HuH-7 (cell line): ENCODE measurements at regions not wholly inside any gene's neighbourhood (a gene's known extent, or its start where the extent isn't known, plus 50 kb on each side); places are given as distances from the start of the nearest gene placed in this dataset.

Experiments
- DNase-seq: peaks from one replicate; pipeline ENCODE4 v3.0.0; 2011; ENCODE audit warnings: low spot score

DNA sequence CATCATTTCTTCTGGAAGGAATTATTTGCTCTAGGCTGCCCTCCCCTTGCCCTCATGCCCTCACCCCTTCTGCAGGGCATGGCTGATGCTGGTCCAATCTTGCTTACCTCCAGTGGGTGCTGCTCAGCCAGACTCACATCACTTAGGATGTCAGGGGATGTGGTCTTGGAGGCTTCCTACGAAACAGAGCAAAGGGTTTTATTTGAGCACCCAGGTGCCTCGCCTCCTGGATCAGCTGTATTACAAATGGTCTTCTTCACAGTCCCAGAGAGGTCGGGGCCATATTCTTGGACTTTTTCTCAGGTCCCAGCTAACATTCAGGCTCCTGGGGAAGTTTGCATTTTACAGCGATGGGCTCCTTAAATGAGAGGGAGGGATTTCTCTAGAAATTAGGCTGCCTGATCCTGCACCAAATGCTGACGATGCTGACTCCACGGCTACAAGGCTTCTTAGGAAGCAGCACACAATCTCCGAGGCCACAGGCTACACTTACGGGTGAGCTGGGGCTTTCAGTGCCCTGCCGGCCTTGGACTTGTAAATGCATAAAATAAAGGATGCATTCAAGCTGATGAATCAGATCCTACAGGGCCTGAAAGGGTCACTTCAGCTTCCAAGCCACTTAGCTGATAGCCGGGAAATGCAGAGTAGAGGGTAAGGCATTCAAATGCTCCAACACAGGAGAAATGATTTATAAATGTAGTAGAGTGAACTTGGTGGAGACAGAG lies 159.8 kb upstream of the ECI2 start:
- DNase-seq = no peak

DNA sequence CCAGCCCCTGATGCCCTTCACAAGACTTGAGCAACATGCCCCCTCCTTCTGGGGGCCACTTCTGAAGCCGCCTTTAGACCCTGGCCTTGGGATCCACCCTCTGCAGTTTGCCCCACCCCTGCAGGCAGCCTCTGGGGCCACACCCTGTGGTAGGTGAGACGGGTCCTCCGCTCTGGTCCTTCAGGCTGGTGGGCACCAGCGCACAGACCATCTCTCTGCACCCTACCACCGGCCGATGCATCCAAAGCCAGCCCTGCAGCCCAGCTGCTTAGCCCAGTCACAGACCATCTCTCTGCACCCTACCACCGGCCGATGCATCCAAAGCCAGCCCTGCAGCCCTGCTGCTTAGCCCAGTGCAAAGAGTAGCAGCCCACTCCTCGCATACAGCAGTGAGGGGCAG lies 159.3 kb upstream of the ECI2 start:
- DNase-seq = no peak

- DNase-seq = no peak
These were observed 156.4 kb upstream of the ECI2 start for GRCh38 chr6:4291453-4292403.

- DNase-seq = no peak
These were observed 154.5 kb upstream of the ECI2 start for GRCh38 chr6:4289770-4290320.

DNA sequence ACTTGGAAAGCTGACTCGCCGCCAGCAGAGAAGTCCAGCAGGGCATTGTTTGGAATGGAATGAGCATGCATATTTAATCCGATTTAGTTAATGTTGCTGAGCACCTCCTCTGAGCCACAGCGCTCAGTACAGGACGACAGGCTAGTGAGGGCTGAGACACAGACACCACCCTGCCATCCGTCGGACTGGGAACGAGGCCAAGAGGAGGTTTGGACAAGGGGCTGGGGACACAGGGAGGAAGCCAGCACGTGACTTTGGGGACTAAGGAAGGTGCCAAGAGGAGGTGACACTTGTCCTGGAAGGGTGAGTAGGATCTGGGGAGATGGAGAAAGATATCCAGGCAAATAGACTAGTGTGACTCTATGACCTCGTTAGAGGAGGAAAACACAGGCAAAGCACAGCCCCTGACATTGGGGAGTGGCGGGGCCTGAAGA lies 152.5 kb upstream of the ECI2 start:
- no peak for DNase-seq

DNA sequence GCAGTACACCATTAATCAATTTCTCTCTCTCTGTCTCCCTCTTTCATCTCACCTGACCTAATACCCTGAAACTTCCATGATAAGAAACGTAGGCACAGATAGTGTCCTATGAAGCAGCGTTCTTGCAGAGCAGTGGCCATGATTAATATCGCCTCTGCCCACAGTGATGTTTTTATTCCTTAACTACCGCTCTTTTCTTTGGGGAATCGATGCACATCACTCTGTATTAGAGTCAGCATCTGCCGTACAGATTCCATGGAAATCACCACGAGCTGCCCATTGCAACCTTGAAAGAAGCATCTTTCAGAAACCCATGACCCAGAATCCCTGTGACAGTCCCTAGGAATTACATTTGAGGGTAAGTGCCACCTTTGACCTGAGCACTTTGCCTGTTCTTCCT lies 152.0 kb upstream of the ECI2 start:
- no peak for DNase-seq

GRCh38 chr6:4282926-4283325 lies 147.6 kb upstream of the ECI2 start:
- no peak for DNase-seq

GRCh38 chr6:4281341-4282293 lies 146.2 kb upstream of the ECI2 start:
- DNase-seq = no peak

- no peak for DNase-seq
These were observed 145.3 kb upstream of the ECI2 start for GRCh38 chr6:4280707-4281106.

DNA sequence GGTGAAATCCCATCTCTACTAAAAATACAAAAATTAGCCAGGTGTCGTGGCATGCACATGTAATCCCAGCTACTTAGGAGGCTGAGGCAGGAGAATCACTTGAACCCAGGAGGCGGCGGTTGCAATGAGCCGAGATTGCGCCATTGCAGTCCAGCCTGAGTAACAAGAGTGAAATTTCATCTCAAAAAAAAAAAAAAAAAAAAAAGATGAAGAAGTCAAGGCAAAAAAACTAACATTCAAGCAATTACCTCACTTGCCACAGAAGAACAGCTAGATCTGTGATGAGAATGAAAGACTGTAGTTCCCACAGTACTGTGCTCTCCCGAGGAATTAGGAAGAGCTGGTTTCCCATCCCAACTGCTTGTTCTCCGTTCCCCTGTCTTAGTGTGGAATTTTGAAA lies 144.7 kb upstream of the ECI2 start:
- no peak for DNase-seq

GRCh38 chr6:4274382-4275082 lies 139.2 kb upstream of the ECI2 start:
- no peak for DNase-seq

DNA sequence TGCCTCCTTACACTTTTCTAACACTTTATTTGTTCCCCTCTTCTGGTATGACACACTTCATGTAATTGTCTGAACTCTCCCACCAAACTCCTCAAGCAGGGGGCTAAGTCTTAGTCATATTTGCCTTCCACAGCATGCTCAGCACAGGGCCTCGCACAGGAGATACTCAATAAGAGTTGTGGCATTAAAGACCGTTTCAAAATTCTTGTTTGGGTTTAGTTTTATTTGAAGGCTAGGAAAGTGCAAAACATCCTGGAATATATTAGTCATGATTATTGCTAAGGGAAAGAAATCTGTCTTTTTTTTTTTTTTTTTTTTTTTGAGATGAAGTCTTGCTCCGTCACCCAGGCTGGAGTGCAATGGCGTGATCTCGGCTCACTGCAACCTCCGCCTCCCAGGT lies 137.6 kb upstream of the ECI2 start:
- DNase-seq = no peak

- DNase-seq = no peak
These were observed 136.5 kb upstream of the ECI2 start for GRCh38 chr6:4271761-4272470.

- no peak for DNase-seq
These were observed 135.4 kb upstream of the ECI2 start for GRCh38 chr6:4270776-4271175.

GRCh38 chr6:4270001-4270400 lies 134.6 kb upstream of the ECI2 start:
- no peak for DNase-seq

- no peak for DNase-seq
These were observed 132.8 kb upstream of the ECI2 start for GRCh38 chr6:4268171-4268570.

GRCh38 chr6:4265740-4266139 lies 130.4 kb upstream of the ECI2 start:
- DNase-seq = no peak

DNA sequence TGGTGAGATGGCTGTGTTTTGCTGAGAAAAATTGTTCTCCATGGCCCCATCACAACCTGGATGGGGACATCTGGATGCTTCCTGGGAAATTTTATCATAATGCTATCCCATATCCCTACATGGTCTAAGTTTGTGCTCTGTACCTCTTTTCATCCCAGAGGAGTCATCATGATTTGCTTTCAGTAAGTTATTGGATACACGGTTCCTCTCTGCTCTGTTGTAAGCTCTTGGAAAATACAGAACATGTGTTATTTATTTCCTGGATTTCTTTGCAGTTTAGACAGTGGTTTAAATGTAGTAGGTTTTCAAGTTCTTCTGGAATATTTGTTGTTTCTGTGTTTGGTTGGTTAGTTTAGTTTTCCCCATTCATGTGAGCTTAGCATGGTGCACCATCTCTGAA lies 129.2 kb upstream of the ECI2 start:
- no peak for DNase-seq

GRCh38 chr6:4264081-4264480 lies 128.7 kb upstream of the ECI2 start:
- DNase-seq = no peak

GRCh38 chr6:4262526-4262925 lies 127.2 kb upstream of the ECI2 start:
- DNase-seq = no peak

DNA sequence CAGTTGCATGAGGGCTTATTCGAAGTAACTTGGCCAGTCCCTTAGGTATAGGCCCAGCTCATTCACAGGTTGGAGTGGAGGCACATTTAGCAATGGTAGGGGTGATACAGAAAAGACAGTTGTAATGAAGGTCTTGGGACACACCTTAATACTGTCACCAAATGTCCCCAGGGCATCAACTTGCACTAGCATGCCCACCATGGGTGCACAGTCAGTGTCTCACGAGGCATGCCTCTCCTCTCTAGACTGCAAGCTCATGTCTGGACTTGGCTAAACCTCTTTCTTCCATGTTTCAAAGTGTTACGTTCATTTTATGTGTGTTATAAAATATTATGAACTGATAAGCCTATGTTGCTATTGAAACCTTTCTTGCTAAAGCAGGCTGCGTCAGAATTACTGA lies 124.0 kb upstream of the ECI2 start:
- no peak for DNase-seq
